Activated T-cell treated with anti-CD3 and anti-CD28 coated beads, Interleukin-2, amount 50 U/mL, for 72 hours (primary cell): ENCODE measurements at regions not wholly inside any gene's neighbourhood (a gene's known extent, or its start where the extent isn't known, plus 50 kb on each side); places are given as distances from the start of the nearest gene placed in this dataset.

Experiments used
- ATAC-seq, 2 donors: fragments of 150-1000 bp; cut with Tn5 transposase; replicated peaks in 1 of 2; 2 replicates each; pipeline ENCODE4 v1.10.0; 2021; ENCODE audit warnings: moderate library complexity in 2 of 2, mild to moderate bottlenecking in 1 of 2
- DNase-seq, 2 donors: peaks; one replicate each; pipeline ENCODE4 v3.0.0; 2021 to 2022; ENCODE audit warnings: mixed read lengths in 1 of 2
- H3K27ac Mint-ChIP-seq: one replicate; pipeline ENCODE4 v1.8.0; 2022; ENCODE audit warnings: mild to moderate bottlenecking, moderate library complexity, mixed read lengths
- H3K27me3 Mint-ChIP-seq: one replicate; pipeline ENCODE4 v1.8.0; 2022; ENCODE audit warnings: low read depth, mixed read lengths
- H3K36me3 Mint-ChIP-seq, 2 donors: one replicate each; pipeline ENCODE4 v1.8.0; 2022; ENCODE audit warnings: mixed read lengths in 2 of 2, mild to moderate bottlenecking in 1 of 2; ENCODE audit not compliant: insufficient read depth in 2 of 2
- H3K4me1 Mint-ChIP-seq: one replicate; pipeline ENCODE4 v1.8.0; 2022; ENCODE audit warnings: low read depth, mixed read lengths
- H3K4me3 Mint-ChIP-seq, 2 donors: one replicate each; pipeline ENCODE4 v1.8.0; 2022; ENCODE audit warnings: mild to moderate bottlenecking in 2 of 2, mixed read lengths in 2 of 2, moderate library complexity in 2 of 2
- H3K9me3 Mint-ChIP-seq, 2 donors: one replicate each; pipeline ENCODE4 v1.8.0; 2022; ENCODE audit warnings: mixed read lengths in 2 of 2

DNA sequence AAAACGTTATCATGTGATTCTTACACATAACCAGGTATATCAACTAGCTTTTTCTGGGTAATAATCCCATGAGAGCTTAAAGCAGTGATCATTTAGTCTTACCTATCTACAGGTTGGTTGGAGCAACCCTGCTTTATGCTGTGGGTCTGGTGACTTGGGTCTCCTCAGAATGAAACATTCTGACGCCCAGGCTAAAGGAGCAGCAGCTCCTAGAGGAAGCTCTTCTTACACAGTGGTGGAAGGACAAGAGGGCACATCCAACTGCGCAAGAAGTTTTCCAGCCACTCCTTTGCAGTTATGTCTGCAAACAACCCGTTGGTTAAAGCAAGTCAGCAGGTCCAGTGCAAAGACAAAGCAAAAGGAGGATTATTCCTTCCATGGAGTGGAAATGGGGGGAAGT is 377.5 kb downstream of the EDEM1 start:
- Mint-ChIP-seq H3K4me3 (no peak overlapping the region), H3K27me3 (no peaks in the 10 kb centered on the region), H3K4me1 (peaks cover 4% of the 10 kb centered on the region), H3K27ac (peak overlapping the region; percentile 18), H3K9me3 (peaks cover 2 to 7% of the 10 kb centered on the region in 2 donors), H3K36me3 (no peaks in the 10 kb centered on the region)
- DNase-seq (no peak), ATAC-seq (no peak)

GRCh38 chr3:5567113-5567512 is 379.6 kb downstream of the EDEM1 start:
- Mint-ChIP-seq H3K4me3 (no peak overlapping the region), H3K36me3 (no peaks in the 10 kb centered on the region), H3K9me3 (peaks cover 2 to 5% of the 10 kb centered on the region in 2 donors), H3K4me1 (peaks cover 4% of the 10 kb centered on the region), H3K27me3 (no peaks in the 10 kb centered on the region), H3K27ac (no peak overlapping the region)
- ATAC-seq (no peak), DNase-seq (no peak)

DNA sequence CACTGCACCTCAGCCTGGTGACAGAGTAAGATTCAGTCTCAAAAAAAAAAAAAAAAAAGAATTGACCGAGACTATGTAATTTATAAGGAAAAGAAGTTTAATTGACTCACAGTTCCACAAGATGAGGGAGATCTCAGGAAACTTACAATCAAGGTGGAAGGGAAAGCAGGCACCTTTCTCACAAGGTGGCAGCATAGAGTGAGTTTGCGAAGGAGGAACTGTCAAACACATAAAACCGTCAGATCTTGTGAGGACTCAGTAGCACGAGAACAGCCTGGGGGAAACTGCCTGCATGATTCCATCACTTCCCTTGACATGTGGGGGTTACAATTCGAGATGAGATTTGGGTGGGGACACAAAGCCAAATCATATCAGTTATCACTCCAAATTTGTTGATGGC is 380.9 kb downstream of the EDEM1 start:
- H3K27ac Mint-ChIP-seq: no peak overlapping the region
- H3K27me3 Mint-ChIP-seq: no peaks in the 10 kb centered on the region
- peaks cover 2 to 4% of the 10 kb centered on the region in 2 donors for H3K9me3 Mint-ChIP-seq
- peaks cover 2% of the 10 kb centered on the region for H3K4me1 Mint-ChIP-seq
- H3K36me3 Mint-ChIP-seq: no peaks in the 10 kb centered on the region
- no peak overlapping the region for H3K4me3 Mint-ChIP-seq
- DNase-seq (no peak), ATAC-seq (no peak)

DNA sequence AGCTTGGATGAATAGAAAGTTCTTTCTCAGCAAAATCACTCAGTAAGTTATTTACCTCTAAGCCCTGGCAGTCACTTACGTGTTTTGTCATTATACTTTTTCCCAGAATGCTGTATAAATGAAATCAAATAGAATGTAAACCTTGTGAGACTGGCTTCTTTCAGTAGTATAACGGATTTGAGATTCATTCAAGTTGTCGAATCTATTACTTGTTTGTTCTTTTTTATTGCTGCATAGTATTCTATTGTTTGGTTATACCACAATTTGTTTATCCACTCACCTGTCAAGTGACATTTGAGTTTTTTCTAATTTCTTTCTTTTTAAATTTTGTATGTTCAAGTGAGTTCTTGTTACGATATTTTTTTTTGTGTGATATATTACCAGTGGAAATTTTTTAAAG is 381.6 kb downstream of the EDEM1 start:
- Mint-ChIP-seq H3K27me3 (no peaks in the 10 kb centered on the region), H3K9me3 (peaks cover 2 to 4% of the 10 kb centered on the region in 2 donors), H3K4me3 (no peak overlapping the region), H3K27ac (no peak overlapping the region), H3K4me1 (no peaks in the 10 kb centered on the region), H3K36me3 (no peaks in the 10 kb centered on the region)
- no peak for ATAC-seq
- DNase-seq: no peak

DNA sequence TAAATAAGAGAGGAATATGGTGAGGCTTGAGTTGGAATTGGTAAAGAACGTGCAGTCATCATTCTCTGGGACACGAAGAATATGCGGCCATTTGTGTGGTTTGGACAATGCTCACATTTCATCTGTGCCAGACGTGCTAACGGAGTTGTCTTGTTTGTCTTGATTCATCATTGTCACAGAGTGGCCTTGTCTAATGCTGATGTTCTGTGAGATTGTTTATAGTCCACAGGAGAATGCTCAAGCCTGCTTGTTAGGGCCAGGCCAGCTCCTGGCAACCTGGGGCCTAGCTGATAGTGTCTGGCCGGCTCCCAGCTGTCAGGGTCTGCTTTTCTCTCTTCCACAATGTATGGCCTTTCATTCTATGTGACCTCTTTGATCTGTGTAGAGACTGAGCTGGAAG is 384.7 kb downstream of the EDEM1 start:
- Mint-ChIP-seq H3K27me3 (no peaks in the 10 kb centered on the region), H3K27ac (no peak overlapping the region), H3K9me3 (peaks cover 2 to 4% of the 10 kb centered on the region in 2 donors), H3K4me1 (no peaks in the 10 kb centered on the region), H3K36me3 (no peaks in the 10 kb centered on the region), H3K4me3 (no peak overlapping the region)
- DNase-seq: no peak
- ATAC-seq: no peak

GRCh38 chr3:5576277-5577011 is 388.9 kb downstream of the EDEM1 start:
- ATAC-seq: no peak
- Mint-ChIP-seq H3K9me3 (peaks cover 0 to 1% of the 10 kb centered on the region in 2 donors), H3K4me3 (no peak overlapping the region), H3K27ac (no peak overlapping the region), H3K36me3 (no peaks in the 10 kb centered on the region), H3K27me3 (peaks cover 4% of the 10 kb centered on the region), H3K4me1 (no peaks in the 10 kb centered on the region)
- DNase-seq: no peak

- DNase-seq (no peak), ATAC-seq (no peak)
- H3K27me3 Mint-ChIP-seq: peaks cover 5% of the 10 kb centered on the region
- no peaks in the 10 kb centered on the region for H3K36me3 Mint-ChIP-seq
- H3K27ac Mint-ChIP-seq: no peak overlapping the region
- H3K4me1 Mint-ChIP-seq: no peaks in the 10 kb centered on the region
- no peak overlapping the region for H3K4me3 Mint-ChIP-seq
- H3K9me3 Mint-ChIP-seq: peaks cover 0 to 1% of the 10 kb centered on the region in 2 donors
Observed at GRCh38 chr3:5579139-5579602, 391.7 kb downstream of the EDEM1 start.

- H3K9me3 Mint-ChIP-seq: peaks cover 0 to 1% of the 10 kb centered on the region in 2 donors
- no peaks in the 10 kb centered on the region for H3K4me1 Mint-ChIP-seq
- DNase-seq: no peak
- H3K4me3 Mint-ChIP-seq: no peak overlapping the region
- no peaks in the 10 kb centered on the region for H3K36me3 Mint-ChIP-seq
- no peak for ATAC-seq
- H3K27me3 Mint-ChIP-seq: peaks cover 5% of the 10 kb centered on the region
- H3K27ac Mint-ChIP-seq: no peak overlapping the region
Observed at GRCh38 chr3:5579946-5580345, 392.4 kb downstream of the EDEM1 start.

GRCh38 chr3:5580826-5581225 is 393.3 kb downstream of the EDEM1 start:
- Mint-ChIP-seq H3K27me3 (peaks cover 5% of the 10 kb centered on the region), H3K9me3 (peaks cover 0 to 1% of the 10 kb centered on the region in 2 donors), H3K4me3 (no peak overlapping the region), H3K36me3 (no peaks in the 10 kb centered on the region), H3K27ac (no peak overlapping the region), H3K4me1 (no peaks in the 10 kb centered on the region)
- ATAC-seq (no peak), DNase-seq (no peak)

- ATAC-seq (no peak), DNase-seq (no peak)
- Mint-ChIP-seq H3K36me3 (no peaks in the 10 kb centered on the region), H3K9me3 (peaks cover 0 to 1% of the 10 kb centered on the region in 2 donors), H3K4me1 (no peaks in the 10 kb centered on the region), H3K27me3 (peaks cover 5% of the 10 kb centered on the region), H3K4me3 (no peak overlapping the region), H3K27ac (no peak overlapping the region)
Observed at GRCh38 chr3:5581743-5582142, 394.2 kb downstream of the EDEM1 start.

- peaks cover 5% of the 10 kb centered on the region for H3K27me3 Mint-ChIP-seq
- H3K27ac Mint-ChIP-seq: no peak overlapping the region
- peaks cover 0 to 1% of the 10 kb centered on the region in 2 donors for H3K9me3 Mint-ChIP-seq
- no peak overlapping the region for H3K4me3 Mint-ChIP-seq
- DNase-seq (no peak), ATAC-seq (no peak)
- no peaks in the 10 kb centered on the region for H3K4me1 Mint-ChIP-seq
- H3K36me3 Mint-ChIP-seq: no peaks in the 10 kb centered on the region
Observed at GRCh38 chr3:5583920-5584319, 396.4 kb downstream of the EDEM1 start.

- Mint-ChIP-seq H3K36me3 (no peaks in the 10 kb centered on the region), H3K4me1 (no peaks in the 10 kb centered on the region), H3K27ac (no peak overlapping the region), H3K27me3 (peaks cover 5% of the 10 kb centered on the region), H3K9me3 (peaks cover 0 to 1% of the 10 kb centered on the region in 2 donors), H3K4me3 (no peak overlapping the region)
- no peak for ATAC-seq
- DNase-seq: no peak
Observed at GRCh38 chr3:5585085-5585484, 397.6 kb downstream of the EDEM1 start.

DNA sequence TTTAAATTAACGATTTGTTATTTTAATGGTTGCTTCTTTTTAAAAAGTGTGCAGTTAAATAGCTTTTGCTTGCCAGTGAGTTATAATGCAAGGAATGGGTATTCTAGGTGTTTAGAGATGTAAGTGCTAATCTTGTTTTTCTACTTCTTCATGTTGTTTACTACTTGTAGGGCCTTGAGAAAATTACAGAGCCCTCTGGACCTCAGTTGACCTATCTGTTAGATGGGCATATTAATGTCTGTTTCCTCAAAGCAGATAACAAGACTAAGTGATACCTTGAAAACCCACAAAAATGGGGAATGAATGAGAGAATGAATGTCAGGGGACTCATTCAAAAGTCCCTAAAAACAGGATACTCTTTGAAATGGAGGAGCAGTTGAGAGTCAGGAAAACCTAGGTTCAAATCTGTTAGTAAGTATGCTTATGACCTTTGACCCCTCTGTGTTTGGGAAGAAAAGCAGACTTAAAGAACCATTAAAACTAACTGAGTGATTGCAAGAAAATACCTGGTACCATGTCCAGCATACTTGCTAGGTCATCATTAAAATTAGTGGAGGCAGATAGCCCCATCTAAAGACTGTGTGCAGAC is 419.5 kb downstream of the EDEM1 start:
- no peaks in the 10 kb centered on the region for H3K27me3 Mint-ChIP-seq
- DNase-seq: no peak
- no peak overlapping the region for H3K4me3 Mint-ChIP-seq
- H3K4me1 Mint-ChIP-seq: no peaks in the 10 kb centered on the region
- no peak overlapping the region for H3K27ac Mint-ChIP-seq
- peaks cover 2 to 6% of the 10 kb centered on the region in 2 donors for H3K9me3 Mint-ChIP-seq
- no peaks in the 10 kb centered on the region for H3K36me3 Mint-ChIP-seq
- ATAC-seq: no peak

DNA sequence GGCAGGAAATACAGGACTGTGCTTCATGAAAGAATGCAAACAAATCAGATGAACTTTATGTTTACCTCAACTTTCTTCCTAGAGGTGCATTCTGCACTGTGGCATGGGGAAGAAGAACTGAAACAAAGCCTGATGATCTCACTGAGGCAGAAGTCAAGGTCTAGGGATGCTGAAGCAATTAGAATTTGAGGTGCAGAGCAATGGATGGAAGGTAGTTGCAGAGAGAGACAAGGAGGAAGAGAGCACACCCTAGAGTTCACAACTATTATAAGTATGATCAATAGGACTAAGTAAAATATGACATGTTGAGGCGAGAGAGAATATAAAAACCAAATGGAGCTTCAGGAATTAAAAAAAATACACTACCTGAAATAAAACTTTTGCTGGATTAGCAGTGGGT is 420.1 kb downstream of the EDEM1 start:
- Mint-ChIP-seq H3K4me1 (no peaks in the 10 kb centered on the region), H3K9me3 (peaks cover 2 to 4% of the 10 kb centered on the region in 2 donors), H3K27me3 (no peaks in the 10 kb centered on the region), H3K4me3 (no peak overlapping the region), H3K27ac (no peak overlapping the region), H3K36me3 (no peaks in the 10 kb centered on the region)
- no peak for ATAC-seq
- no peak for DNase-seq
